Loucy (cell line): ENCODE measurements at regions not wholly inside any gene's neighbourhood (a gene's known extent, or its start where the extent isn't known, plus 50 kb on each side); places are given as distances from the start of the nearest gene placed in this dataset.

Source experiments
- EZH2phosphoT487 ChIP-seq: fragments of 200-600 bp; IDR thresholded peaks from 2 replicates; pipeline ENCODE4 v1.6.1; 2018; ENCODE audit warnings: antibody characterized with exemption, mild to moderate bottlenecking, moderate library complexity, borderline replicate concordance
- TF ChIP-seq, protein P1 (sequence below): fragments of 200-600 bp; sonication (generic); conservative IDR thresholded peaks from 2 replicates; pipeline ENCODE4 v1.5.1; 2014; ENCODE audit warnings: mild to moderate bottlenecking, antibody characterized with exemption, low read length

DNA sequence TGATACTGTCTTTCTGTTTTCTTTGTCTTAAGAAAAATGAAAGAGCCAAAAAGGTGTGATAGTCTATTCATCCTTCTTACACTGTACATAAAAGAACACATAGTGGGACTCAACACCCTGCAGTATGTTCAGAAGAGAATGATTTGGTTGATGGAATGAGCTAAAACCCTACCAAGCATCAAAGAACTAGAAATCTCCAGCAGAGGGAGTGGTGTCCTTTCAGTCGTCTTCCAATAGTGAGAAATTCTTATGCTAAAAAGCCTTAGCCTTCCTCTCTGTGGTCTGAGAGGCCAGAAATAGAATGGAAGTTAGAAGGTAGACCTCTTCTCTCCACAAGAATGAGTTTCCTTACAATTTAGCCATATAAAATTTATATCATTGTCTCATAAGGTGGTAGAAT is 393.4 kb upstream of the SEL1L start:
- TF ChIP-seq, protein P1, sequence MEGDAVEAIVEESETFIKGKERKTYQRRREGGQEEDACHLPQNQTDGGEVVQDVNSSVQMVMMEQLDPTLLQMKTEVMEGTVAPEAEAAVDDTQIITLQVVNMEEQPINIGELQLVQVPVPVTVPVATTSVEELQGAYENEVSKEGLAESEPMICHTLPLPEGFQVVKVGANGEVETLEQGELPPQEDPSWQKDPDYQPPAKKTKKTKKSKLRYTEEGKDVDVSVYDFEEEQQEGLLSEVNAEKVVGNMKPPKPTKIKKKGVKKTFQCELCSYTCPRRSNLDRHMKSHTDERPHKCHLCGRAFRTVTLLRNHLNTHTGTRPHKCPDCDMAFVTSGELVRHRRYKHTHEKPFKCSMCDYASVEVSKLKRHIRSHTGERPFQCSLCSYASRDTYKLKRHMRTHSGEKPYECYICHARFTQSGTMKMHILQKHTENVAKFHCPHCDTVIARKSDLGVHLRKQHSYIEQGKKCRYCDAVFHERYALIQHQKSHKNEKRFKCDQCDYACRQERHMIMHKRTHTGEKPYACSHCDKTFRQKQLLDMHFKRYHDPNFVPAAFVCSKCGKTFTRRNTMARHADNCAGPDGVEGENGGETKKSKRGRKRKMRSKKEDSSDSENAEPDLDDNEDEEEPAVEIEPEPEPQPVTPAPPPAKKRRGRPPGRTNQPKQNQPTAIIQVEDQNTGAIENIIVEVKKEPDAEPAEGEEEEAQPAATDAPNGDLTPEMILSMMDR: no peak
- no peak for TF ChIP-seq EZH2phosphoT487
